ENCODE measurements at regions not wholly inside any gene's neighbourhood (a gene's known extent, or its start where the extent isn't known, plus 50 kb on each side); places are given as distances from the start of the nearest gene placed in this dataset.

GRCh38 chr6:77322604-77323003 is 140.7 kb downstream of the HTR1B start:
- Histone ChIP-seq H3K9me3 (ENCODE audit: insufficient read depth, low read depth, low read length) (no peaks in the 10 kb centered on the region), H3K79me2 (ENCODE audit: insufficient read depth, low read length) (no peaks in the 10 kb centered on the region), H4K20me1 (ENCODE audit: insufficient read depth, low read length, poor library complexity, severe bottlenecking) (no peaks in the 10 kb centered on the region), H3K9ac (ENCODE audit: low read depth, low read length, poor library complexity, severe bottlenecking) (no peak overlapping the region), H2AFZ (ENCODE audit: low read length) (no peak overlapping the region), H3K4me2 (ENCODE audit: low read depth, low read length, poor library complexity, severe bottlenecking) (no peak overlapping the region), H3K27me3 (ENCODE audit: insufficient read depth, low read length, poor library complexity, severe bottlenecking) (no peaks in the 10 kb centered on the region), H3K4me3 (ENCODE audit: low read length, poor library complexity, severe bottlenecking) (no peak overlapping the region), H3K36me3 (ENCODE audit: insufficient read depth, low read length) (no peaks in the 10 kb centered on the region), H3F3A (ENCODE audit: low read depth) (no peaks in the 10 kb centered on the region), H3K4me1 (ENCODE audit: insufficient read depth, low read length, poor library complexity, severe bottlenecking) (no peaks in the 10 kb centered on the region), H3K9me2 (replicated peaks; ENCODE audit: low read depth, low read length) (0 out of 2 replicates have a peak, but pooled peaks cover 4% of the 10 kb centered on the region)
- TF ChIP-seq CTCF (conservative IDR thresholded peaks at IDR 0.05; ENCODE audit: low read length) (no peak), EZH2phosphoT487 (IDR thresholded peaks at IDR 0.05; ENCODE audit: borderline replicate concordance) (no peak)

GRCh38 chr6:77318256-77318655 is 145.0 kb downstream of the HTR1B start:
- H3F3A ChIP-seq (ENCODE audit: low read depth): no peaks in the 10 kb centered on the region
- no peaks in the 10 kb centered on the region for H3K36me3 ChIP-seq (ENCODE audit: insufficient read depth, low read length)
- no peak overlapping the region for H3K4me2 ChIP-seq (ENCODE audit: low read depth, low read length, poor library complexity, severe bottlenecking)
- H3K9me2 ChIP-seq (replicated peaks; ENCODE audit: low read depth, low read length): 0 out of 2 replicates have a peak, but pooled peaks cover 4% of the 10 kb centered on the region
- no peaks in the 10 kb centered on the region for H3K9me3 ChIP-seq (ENCODE audit: insufficient read depth, low read depth, low read length)
- H2AFZ ChIP-seq (ENCODE audit: low read length): no peak overlapping the region
- H3K4me3 ChIP-seq (ENCODE audit: low read length, poor library complexity, severe bottlenecking): no peak overlapping the region
- H3K27me3 ChIP-seq (ENCODE audit: insufficient read depth, low read length, poor library complexity, severe bottlenecking): no peaks in the 10 kb centered on the region
- H3K4me1 ChIP-seq (ENCODE audit: insufficient read depth, low read length, poor library complexity, severe bottlenecking): no peaks in the 10 kb centered on the region
- no peaks in the 10 kb centered on the region for H3K79me2 ChIP-seq (ENCODE audit: insufficient read depth, low read length)
- H3K9ac ChIP-seq (ENCODE audit: low read depth, low read length, poor library complexity, severe bottlenecking): no peak overlapping the region
- H4K20me1 ChIP-seq (ENCODE audit: insufficient read depth, low read length, poor library complexity, severe bottlenecking): no peaks in the 10 kb centered on the region
- no peak for TF ChIP-seq EZH2phosphoT487 (IDR thresholded peaks at IDR 0.05; ENCODE audit: borderline replicate concordance)
- TF ChIP-seq CTCF (conservative IDR thresholded peaks at IDR 0.05; ENCODE audit: low read length): no peak

- no peak overlapping the region for H3K4me3 ChIP-seq (ENCODE audit: low read length, poor library complexity, severe bottlenecking)
- H3K9me2 ChIP-seq (replicated peaks; ENCODE audit: low read depth, low read length): no peaks in the 10 kb centered on the region
- no peaks in the 10 kb centered on the region for H3F3A ChIP-seq (ENCODE audit: low read depth)
- H3K36me3 ChIP-seq (ENCODE audit: insufficient read depth, low read length): no peaks in the 10 kb centered on the region
- no peaks in the 10 kb centered on the region for H3K79me2 ChIP-seq (ENCODE audit: insufficient read depth, low read length)
- no peak overlapping the region for H3K4me2 ChIP-seq (ENCODE audit: low read depth, low read length, poor library complexity, severe bottlenecking)
- H3K27me3 ChIP-seq (ENCODE audit: insufficient read depth, low read length, poor library complexity, severe bottlenecking): no peaks in the 10 kb centered on the region
- no peaks in the 10 kb centered on the region for H4K20me1 ChIP-seq (ENCODE audit: insufficient read depth, low read length, poor library complexity, severe bottlenecking)
- no peak overlapping the region for H2AFZ ChIP-seq (ENCODE audit: low read length)
- no peak overlapping the region for H3K9ac ChIP-seq (ENCODE audit: low read depth, low read length, poor library complexity, severe bottlenecking)
- TF ChIP-seq EZH2phosphoT487 (IDR thresholded peaks at IDR 0.05; ENCODE audit: borderline replicate concordance) (no peak), CTCF (conservative IDR thresholded peaks at IDR 0.05; ENCODE audit: low read length) (no peak)
- no peaks in the 10 kb centered on the region for H3K9me3 ChIP-seq (ENCODE audit: insufficient read depth, low read depth, low read length)
- H3K4me1 ChIP-seq (ENCODE audit: insufficient read depth, low read length, poor library complexity, severe bottlenecking): no peaks in the 10 kb centered on the region
Observed at GRCh38 chr6:77313595-77313994, 149.7 kb downstream of the HTR1B start.
